Activated T-cell treated with anti-CD3 and anti-CD28 coated beads, Interleukin-2, amount 50 U/mL, for 24 hours (primary cell): ENCODE measurements at regions not wholly inside any gene's neighbourhood (a gene's known extent, or its start where the extent isn't known, plus 50 kb on each side); places are given as distances from the start of the nearest gene placed in this dataset.
A peak's percentile ranks its signal among the peaks of the same experiment; 100 is the strongest.
"Not testable (repeated sequence)": the region's sequence is repeated elsewhere in the genome, so short reads cannot be mapped to it uniquely, and the experiment has no call there.

Experiments used
- DNase-seq: peaks from one replicate; pipeline ENCODE4 v3.0.0-alpha.2; 2020
- H3K27ac Mint-ChIP-seq: 2 replicates; pipeline ENCODE4 v1.8.0; 2020; ENCODE audit warnings: mild to moderate bottlenecking, mixed read lengths
- H3K27me3 Mint-ChIP-seq: 2 replicates; pipeline ENCODE4 v1.8.0; 2020; ENCODE audit warnings: mixed read lengths
- H3K36me3 Mint-ChIP-seq: 2 replicates; pipeline ENCODE4 v1.8.0; 2020; ENCODE audit warnings: low read depth, mixed read lengths
- H3K4me1 Mint-ChIP-seq: 2 replicates; pipeline ENCODE4 v1.8.0; 2020; ENCODE audit warnings: low read depth, mixed read lengths
- H3K4me3 Mint-ChIP-seq: 2 replicates; pipeline ENCODE4 v1.8.0; 2020; ENCODE audit warnings: mild to moderate bottlenecking, moderate library complexity, mixed read lengths
- H3K9me3 Mint-ChIP-seq: 2 replicates; pipeline ENCODE4 v1.8.0; 2020; ENCODE audit warnings: mixed read lengths

GRCh38 chr15:34528055-34528754 lies 55.2 kb downstream of the GOLGA8B start:
- H3K36me3 Mint-ChIP-seq, H3K9me3 Mint-ChIP-seq, H3K27ac Mint-ChIP-seq, H3K4me1 Mint-ChIP-seq, H3K27me3 Mint-ChIP-seq, DNase-seq, H3K4me3 Mint-ChIP-seq: not testable (repeated sequence)

DNA sequence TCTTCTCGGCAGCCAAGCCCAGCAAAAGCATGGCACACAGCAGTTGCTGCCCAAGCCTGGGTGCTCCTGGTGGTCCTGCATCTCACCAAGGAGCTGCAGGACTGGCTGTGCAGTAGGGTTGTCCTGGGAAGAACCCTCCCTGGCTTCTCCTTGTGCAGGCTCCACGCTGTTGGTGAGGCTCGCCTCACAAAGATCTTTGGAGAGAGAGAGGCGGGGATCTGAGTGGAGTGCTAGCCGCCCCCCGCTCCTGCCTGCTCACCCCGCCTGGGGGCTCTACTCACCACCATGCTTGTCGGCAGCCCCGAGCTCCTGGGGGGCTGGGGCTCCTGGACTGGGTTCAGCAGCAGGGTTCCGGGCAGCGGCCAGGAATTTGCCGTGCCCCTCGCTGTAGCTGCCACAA lies 55.8 kb downstream of the GOLGA8B start:
- H3K4me3 Mint-ChIP-seq, H3K4me1 Mint-ChIP-seq, H3K27me3 Mint-ChIP-seq, H3K9me3 Mint-ChIP-seq, DNase-seq, H3K36me3 Mint-ChIP-seq, H3K27ac Mint-ChIP-seq: not testable (repeated sequence)

DNA sequence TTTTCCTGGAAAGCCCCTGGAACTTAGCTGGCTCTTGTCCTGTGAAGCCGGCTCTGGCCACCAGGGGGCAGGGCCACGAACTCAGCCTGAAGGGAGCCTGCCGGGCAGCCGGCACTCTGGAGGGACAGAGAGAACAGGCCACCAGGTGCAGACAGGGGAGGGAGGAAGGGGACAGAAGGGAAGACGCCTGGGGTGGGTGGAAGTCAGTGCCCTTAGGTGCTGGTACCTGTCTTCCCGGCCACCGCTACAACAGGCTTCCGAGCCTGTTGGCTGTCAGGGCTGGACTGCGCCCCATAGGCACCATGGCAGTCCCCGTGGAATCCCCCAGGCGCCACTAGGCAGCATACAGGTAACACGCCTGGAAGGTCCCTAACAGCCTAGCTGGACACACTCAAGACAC lies 59.6 kb downstream of the GOLGA8B start:
- peak; percentile 39 for DNase-seq
- H3K27ac Mint-ChIP-seq, H3K9me3 Mint-ChIP-seq, H3K36me3 Mint-ChIP-seq, H3K4me3 Mint-ChIP-seq, H3K4me1 Mint-ChIP-seq, H3K27me3 Mint-ChIP-seq: not testable (repeated sequence)

DNA sequence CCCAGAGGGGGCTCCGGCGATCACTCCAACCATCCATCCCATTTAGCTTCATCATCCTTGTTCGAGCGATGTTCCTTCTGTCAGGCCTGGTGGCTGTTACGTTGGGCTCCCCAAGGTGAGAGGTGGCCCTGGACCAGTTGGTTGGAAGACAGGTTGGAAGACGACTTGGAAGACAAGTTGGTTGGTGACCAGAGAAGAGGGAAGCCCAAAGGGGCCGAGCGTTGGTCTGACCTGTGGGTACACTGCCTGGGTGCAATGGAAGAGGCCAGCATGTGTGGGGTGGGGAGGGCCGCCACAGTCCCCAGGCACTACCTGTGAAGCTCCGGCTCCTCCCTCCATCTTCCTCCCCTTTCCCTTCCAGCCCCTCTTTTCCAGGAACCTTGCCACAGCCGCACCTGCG lies 60.9 kb downstream of the GOLGA8B start:
- not testable (repeated sequence) for H3K9me3 Mint-ChIP-seq, H3K4me3 Mint-ChIP-seq, H3K27ac Mint-ChIP-seq, H3K36me3 Mint-ChIP-seq, H3K4me1 Mint-ChIP-seq, DNase-seq
- H3K27me3 Mint-ChIP-seq = peaks cover 10% of the 10 kb centered on the region

DNA sequence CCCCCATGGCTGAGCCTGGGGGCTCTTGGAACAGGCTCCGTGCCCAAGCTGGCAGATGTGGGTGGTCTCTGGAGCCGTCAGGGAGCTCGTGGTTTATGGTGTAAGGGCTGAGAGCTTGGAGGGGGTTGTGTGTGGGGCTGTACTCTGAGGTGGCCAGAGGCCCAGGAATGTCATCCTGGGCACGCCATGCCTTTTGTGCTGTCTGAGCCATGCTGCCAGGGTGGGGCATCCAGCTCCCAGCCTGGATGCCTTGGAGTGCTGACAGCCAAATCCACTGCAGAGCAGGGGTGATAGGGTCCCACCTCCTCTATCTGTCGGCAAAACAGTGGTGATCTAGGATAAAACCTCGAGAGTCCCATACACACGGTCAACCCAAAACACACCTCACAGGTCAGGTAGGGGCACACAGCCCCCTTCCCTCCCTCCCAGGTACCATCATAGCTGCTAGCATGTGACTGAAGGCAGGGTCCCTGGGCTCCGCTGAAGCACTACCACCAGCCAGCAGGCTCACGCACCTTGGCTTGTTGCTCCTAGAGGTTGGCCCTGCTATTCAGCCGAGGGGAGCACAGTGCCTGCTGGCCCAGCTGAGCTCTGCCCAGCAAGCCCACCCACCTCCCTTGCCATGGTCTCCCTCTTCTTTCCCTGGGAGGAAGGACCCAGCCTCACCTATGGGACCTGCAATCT lies 61.5 kb downstream of the GOLGA8B start:
- not testable (repeated sequence) for H3K4me3 Mint-ChIP-seq, H3K4me1 Mint-ChIP-seq, H3K9me3 Mint-ChIP-seq, DNase-seq, H3K27ac Mint-ChIP-seq, H3K36me3 Mint-ChIP-seq
- H3K27me3 Mint-ChIP-seq = peaks cover 13% of the 10 kb centered on the region

- DNase-seq = no peak
- peaks cover 27% of the 10 kb centered on the region for H3K27me3 Mint-ChIP-seq
- H3K4me1 Mint-ChIP-seq = peaks cover 3% of the 10 kb centered on the region
- H3K4me3 Mint-ChIP-seq = no peak overlapping the region
- no peaks in the 10 kb centered on the region for H3K36me3 Mint-ChIP-seq
- H3K9me3 Mint-ChIP-seq = no peaks in the 10 kb centered on the region
- no peak overlapping the region for H3K27ac Mint-ChIP-seq
Measured at GRCh38 chr15:34520566-34520965, 62.9 kb downstream of the GOLGA8B start.

DNA sequence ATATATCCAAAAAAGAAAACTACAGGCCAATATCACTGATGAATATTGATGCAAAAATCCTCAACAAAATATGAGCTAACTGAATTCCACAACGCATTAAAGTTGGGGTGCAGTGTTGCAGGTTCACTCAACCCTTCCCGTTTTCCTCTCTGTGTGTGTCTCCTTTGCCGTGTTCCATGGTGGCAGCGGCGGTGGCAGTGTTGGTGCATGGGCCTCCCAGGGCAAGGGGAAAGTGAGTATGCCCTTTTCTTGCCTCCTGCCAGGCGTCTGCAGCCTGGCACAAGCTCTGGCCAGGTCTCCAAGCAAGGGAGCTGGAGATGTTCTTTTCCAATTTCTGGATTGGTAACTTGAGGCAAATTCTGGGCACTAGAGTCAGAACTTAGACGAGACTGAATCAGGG lies 63.4 kb downstream of the GOLGA8B start:
- not testable (repeated sequence) for DNase-seq, H3K36me3 Mint-ChIP-seq, H3K27ac Mint-ChIP-seq, H3K4me1 Mint-ChIP-seq, H3K4me3 Mint-ChIP-seq, H3K9me3 Mint-ChIP-seq
- H3K27me3 Mint-ChIP-seq = peaks cover 32% of the 10 kb centered on the region

DNA sequence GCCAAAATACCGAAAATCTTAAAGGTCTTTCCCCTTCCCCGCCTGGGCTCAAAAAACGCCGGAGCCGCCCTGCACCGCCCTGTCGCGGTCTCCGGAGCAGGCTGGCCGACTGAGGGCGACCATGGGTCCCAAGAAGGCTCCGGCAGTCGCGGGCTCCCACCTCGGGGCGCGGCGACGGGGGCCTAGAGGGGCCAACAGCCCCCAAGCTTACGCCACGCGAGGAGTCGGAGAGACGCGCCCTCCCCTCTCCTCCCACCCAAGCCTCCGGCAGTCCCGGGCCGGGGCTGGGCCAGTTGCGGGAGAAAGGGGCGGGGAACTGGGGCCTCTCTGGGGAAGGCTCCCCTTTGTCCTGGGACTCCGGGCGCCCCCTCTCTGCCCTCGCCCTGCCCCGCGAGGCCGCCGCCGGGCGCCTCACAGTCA lies 69.2 kb downstream of the GOLGA8B start:
- peaks cover 69% of the 10 kb centered on the region for H3K27me3 Mint-ChIP-seq

DNA sequence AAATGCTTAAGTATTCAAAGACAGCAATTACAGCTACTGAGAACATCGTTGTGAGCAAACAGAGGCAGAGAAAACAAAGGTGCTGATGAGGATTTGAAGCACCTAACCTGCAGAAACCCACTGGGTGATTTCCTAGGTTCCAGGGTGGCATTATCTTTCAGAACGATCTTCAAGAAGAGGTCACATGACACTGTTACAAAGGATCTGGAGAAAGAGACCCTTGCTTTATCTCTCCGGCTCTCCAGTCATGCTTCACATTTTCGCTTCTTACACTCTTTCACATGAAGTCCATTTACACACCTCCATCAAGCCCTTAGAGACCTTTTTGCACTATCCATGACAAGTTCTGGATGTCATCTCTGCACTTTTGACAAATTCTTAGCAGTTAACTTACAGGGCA lies 70.8 kb downstream of the GOLGA8B start:
- no peak for DNase-seq
- no peaks in the 10 kb centered on the region for H3K36me3 Mint-ChIP-seq
- H3K4me1 Mint-ChIP-seq = peaks cover 23% of the 10 kb centered on the region
- H3K4me3 Mint-ChIP-seq = no peak overlapping the region
- no peaks in the 10 kb centered on the region for H3K9me3 Mint-ChIP-seq
- peaks cover 73% of the 10 kb centered on the region for H3K27me3 Mint-ChIP-seq
- H3K27ac Mint-ChIP-seq = no peak overlapping the region

More for the DNA sequence above, 69.2 kb downstream of the GOLGA8B start:
- peaks cover 23% of the 10 kb centered on the region for H3K4me1 Mint-ChIP-seq
- H3K4me3 Mint-ChIP-seq = peak overlapping the region; percentile 75
- no peak overlapping the region for H3K27ac Mint-ChIP-seq
- H3K9me3 Mint-ChIP-seq = no peaks in the 10 kb centered on the region
- H3K36me3 Mint-ChIP-seq = no peaks in the 10 kb centered on the region
- DNase-seq = peak; percentile 56

GRCh38 chr15:34501131-34501530 lies 63.5 kb upstream of the GOLGA8A start:
- no peak overlapping the region for H3K27ac Mint-ChIP-seq

DNA sequence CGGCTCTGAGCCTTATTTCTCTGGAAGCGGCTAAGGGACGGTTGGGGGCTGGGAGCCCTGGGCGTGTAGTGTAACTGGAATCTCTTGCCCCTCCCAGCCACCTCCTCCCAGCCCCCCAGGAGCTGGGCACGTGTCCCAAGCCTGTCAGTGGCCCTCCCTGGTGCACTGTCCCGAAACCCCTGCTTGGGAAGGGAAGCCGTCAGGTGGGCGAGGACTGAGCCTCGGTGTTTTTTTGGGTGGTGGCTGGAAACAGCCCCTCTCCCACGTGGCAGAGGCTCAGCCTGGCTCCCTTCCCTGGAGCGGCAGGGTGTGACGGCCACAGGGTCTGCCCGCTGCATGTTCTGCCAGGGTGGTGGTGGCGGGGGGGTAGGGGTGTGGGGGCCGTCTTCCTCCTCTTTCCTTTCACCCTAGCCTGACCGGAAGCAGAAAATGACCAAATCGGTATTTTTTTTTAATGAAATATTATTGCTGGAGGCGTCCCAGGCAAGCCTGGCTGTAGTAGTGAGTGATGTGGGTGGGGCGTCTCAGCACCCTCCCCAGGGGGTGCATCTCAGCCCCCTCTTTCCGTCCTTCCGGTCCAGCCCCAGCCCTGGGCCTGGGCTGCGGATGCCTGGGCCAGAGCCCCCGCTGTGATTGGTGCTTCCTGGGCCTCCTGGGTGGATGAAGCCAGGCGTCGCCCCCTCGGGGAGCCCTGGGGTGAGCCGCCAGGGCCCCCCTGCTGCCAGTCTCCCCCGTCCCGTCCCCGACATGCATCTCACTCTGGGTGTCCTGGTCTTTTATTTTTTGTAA lies 58.8 kb upstream of the GOLGA8A start:
- no peak overlapping the region for H3K4me3 Mint-ChIP-seq
- peaks cover 4% of the 10 kb centered on the region for H3K9me3 Mint-ChIP-seq
- H3K27me3 Mint-ChIP-seq = peaks cover 70% of the 10 kb centered on the region
- peaks cover 6% of the 10 kb centered on the region for H3K4me1 Mint-ChIP-seq
- H3K36me3 Mint-ChIP-seq = no peaks in the 10 kb centered on the region
- no peak overlapping the region for H3K27ac Mint-ChIP-seq
- DNase-seq = no peak

More at GRCh38 chr15:34501131-34501530, 63.5 kb upstream of the GOLGA8A start:
- no peaks in the 10 kb centered on the region for H3K36me3 Mint-ChIP-seq
- DNase-seq = no peak
- H3K4me3 Mint-ChIP-seq = no peak overlapping the region
- no peaks in the 10 kb centered on the region for H3K9me3 Mint-ChIP-seq
- H3K4me1 Mint-ChIP-seq = no peaks in the 10 kb centered on the region
- H3K27me3 Mint-ChIP-seq = peaks cover 48% of the 10 kb centered on the region

- not testable (repeated sequence) for H3K4me1 Mint-ChIP-seq, H3K36me3 Mint-ChIP-seq, H3K4me3 Mint-ChIP-seq, DNase-seq, H3K9me3 Mint-ChIP-seq
- peaks cover 76% of the 10 kb centered on the region for H3K27me3 Mint-ChIP-seq
- peak overlapping the region; percentile 33 for H3K27ac Mint-ChIP-seq
Measured at GRCh38 chr15:34495707-34496106, 58.1 kb upstream of the GOLGA8A start.

- DNase-seq = no peak
- Mint-ChIP-seq H3K27me3 (peaks cover 77% of the 10 kb centered on the region), H3K4me1 (peaks cover 10% of the 10 kb centered on the region), H3K27ac (no peak overlapping the region), H3K36me3 (no peaks in the 10 kb centered on the region), H3K4me3 (no peak overlapping the region), H3K9me3 (peaks cover 8% of the 10 kb centered on the region)
Measured at GRCh38 chr15:34494084-34494399, 56.4 kb upstream of the GOLGA8A start.

DNA sequence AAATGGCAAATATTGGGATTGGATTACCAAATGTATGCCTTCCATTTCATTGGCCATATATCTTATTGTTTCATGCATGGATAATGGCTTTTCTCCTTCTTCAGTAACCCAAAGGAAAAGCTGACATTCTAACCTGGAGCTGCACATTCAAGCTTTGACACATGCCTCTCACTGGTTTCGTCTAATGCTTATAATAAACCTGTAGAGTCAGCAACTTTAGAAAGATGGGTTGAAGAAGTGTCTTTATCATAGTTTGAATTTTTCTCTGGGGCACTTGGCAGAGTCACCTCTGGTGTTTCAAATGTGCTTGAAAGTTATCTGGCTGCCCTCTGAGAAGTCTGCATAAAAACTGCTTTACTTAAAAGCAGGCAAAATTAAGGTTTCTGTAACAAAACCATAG lies 55.4 kb upstream of the GOLGA8A start:
- DNase-seq = no peak

DNA sequence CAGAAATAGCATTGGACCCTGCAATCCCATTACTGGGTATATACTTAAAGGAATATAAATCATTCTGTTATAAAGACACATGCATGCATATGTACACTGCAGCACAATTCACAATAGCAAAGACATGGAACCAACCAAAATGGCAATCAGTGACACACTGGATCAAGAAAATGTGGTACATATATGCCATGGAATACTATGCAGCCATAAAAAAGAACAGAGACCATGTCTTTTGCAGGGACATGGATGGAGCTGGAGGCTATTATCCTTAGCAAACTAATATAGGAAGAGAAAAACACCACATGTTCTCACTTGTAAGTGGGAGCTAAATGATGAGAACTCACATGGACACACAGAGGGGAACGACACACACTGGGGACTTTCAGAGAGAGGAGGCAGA lies 53.9 kb upstream of the GOLGA8A start:
- H3K9me3 Mint-ChIP-seq, H3K36me3 Mint-ChIP-seq, DNase-seq, H3K4me1 Mint-ChIP-seq, H3K27ac Mint-ChIP-seq, H3K4me3 Mint-ChIP-seq: not testable (repeated sequence)
- H3K27me3 Mint-ChIP-seq = peaks cover 82% of the 10 kb centered on the region

More for the DNA sequence above, 55.4 kb upstream of the GOLGA8A start:
- H3K9me3 Mint-ChIP-seq = peaks cover 8% of the 10 kb centered on the region
- H3K4me1 Mint-ChIP-seq = peaks cover 10% of the 10 kb centered on the region
- H3K4me3 Mint-ChIP-seq = no peak overlapping the region
- H3K27me3 Mint-ChIP-seq = peaks cover 83% of the 10 kb centered on the region
- no peaks in the 10 kb centered on the region for H3K36me3 Mint-ChIP-seq
- H3K27ac Mint-ChIP-seq = no peak overlapping the region
